ENCODE measurements at regions not wholly inside any gene's neighbourhood (a gene's known extent, or its start where the extent isn't known, plus 50 kb on each side); places are given as distances from the start of the nearest gene placed in this dataset.

DNA sequence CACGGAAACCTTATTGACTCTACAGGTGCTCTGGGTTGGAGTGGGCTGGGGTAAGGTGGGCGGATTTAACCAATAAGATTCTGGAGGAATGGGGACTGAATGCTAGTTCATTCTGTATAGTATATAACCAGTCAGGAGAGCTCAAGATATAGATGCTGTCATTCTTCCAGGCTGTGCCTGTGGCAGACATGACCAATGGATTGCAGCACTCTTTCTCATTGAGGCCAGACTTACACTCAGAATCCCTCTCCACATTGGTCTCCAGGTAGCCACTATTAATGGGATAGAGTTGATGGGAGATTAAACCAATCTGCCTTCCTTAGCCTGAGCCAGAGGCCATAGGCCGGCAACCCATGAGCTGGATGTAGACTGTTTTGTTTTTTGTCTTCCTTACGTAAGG, 82.8 kb upstream of the MEF2A start:
- Histone ChIP-seq H3K36me3 (ENCODE audit: control insufficient read depth in 2 of 4, insufficient read depth in 4 of 4, low read length in 3 of 4) (no peaks in the 10 kb centered on the region), H3K9ac (replicated peaks in 1 of 4; ENCODE audit: extremely low read depth in 1 of 4, low read depth in 3 of 4, low read length in 3 of 4) (no peak overlapping the region), H3K18ac (ENCODE audit: extremely low read depth, low read length) (no peak overlapping the region), H2AK5ac (ENCODE audit: low read depth, low read length) (no peak overlapping the region), H2AFZ (ENCODE audit: low read length) (no peak overlapping the region), H2BK5ac (ENCODE audit: low read depth, low read length) (no peak overlapping the region), H2BK12ac (ENCODE audit: low read depth, low read length) (no peak overlapping the region), H3K14ac (ENCODE audit: insufficient read length) (no peak overlapping the region), H3K4ac (replicated peaks; ENCODE audit: insufficient read length, low read depth, low read length) (no peak overlapping the region), H3K23ac (ENCODE audit: insufficient read length) (no peak overlapping the region), H3K56ac (replicated peaks; ENCODE audit: insufficient read length, low read depth, low read length) (no peak overlapping the region), H2BK20ac (ENCODE audit: low read length) (no peak overlapping the region), H3K79me1 (ENCODE audit: low read depth, low read length) (no peaks in the 10 kb centered on the region), H2BK120ac (replicated peaks; ENCODE audit: low read depth, low read length) (no peak overlapping the region), H3K4me2 (ENCODE audit: insufficient read depth in 1 of 2, low read depth in 2 of 2, low read length in 2 of 2) (no peak overlapping the region), H3K4me1 (replicated peaks in 1 of 4; ENCODE audit: control insufficient read depth in 3 of 4, insufficient read depth in 4 of 4, low read length in 3 of 4) (peaks cover 5 to 16% (median 12%) of the 10 kb centered on the region in 4 experiments), H4K8ac (ENCODE audit: extremely low read depth, insufficient read depth, low read length) (no peak overlapping the region), H4K5ac (ENCODE audit: insufficient read length, low read depth, low read length) (no peak overlapping the region), H3K79me2 (ENCODE audit: control insufficient read depth in 1 of 2, insufficient read depth in 2 of 2, low read length in 2 of 2) (no peaks in the 10 kb centered on the region), H3K27ac (ENCODE audit: low read depth, low read length) (no peak overlapping the region), H3K23me2 (ENCODE audit: low read depth, low read length) (peaks cover 12% of the 10 kb centered on the region; the same call in 1 of the 2 replicates), H4K91ac (replicated peaks; ENCODE audit: insufficient read length, low read length) (no peak overlapping the region), H3K9me3 (ENCODE audit: insufficient read depth in 2 of 2, low read depth in 1 of 2, low read length in 1 of 2) (no peaks in the 10 kb centered on the region), H2BK15ac (ENCODE audit: low read length) (no peak overlapping the region), H3K4me3 (ENCODE audit: extremely low read depth in 1 of 4, insufficient read depth in 2 of 4, low read depth in 3 of 4, low read length in 4 of 4) (no peak overlapping the region), H3K27me3 (replicated peaks in 1 of 4; ENCODE audit: control insufficient read depth in 3 of 4, extremely low read depth in 1 of 4, insufficient read depth in 3 of 4, low read length in 3 of 4) (peaks cover 0 to 7% (median 5%) of the 10 kb centered on the region in 4 experiments; a peak in 5 of 7 replicates), H4K20me1 (replicated peaks in 1 of 2; ENCODE audit: control insufficient read depth in 1 of 2, insufficient read depth in 2 of 2, low read length in 2 of 2) (no peaks in the 10 kb centered on the region)
- POLR2A ChIA-PET (ENCODE audit: partially characterized antibody), result no interaction called here
- CTCF ChIA-PET (ENCODE audit: partially characterized antibody), result interaction anchor here (0.7 to 1.8 kb wide), 3 partner anchors 74 to 221 kb away, joined by 3 to 6 read pairs (median 4); no protein-coding TSS in a partner anchor
- DNase-seq (ENCODE audit: low read depth in 1 of 2, low spot score in 2 of 2), result no peak
- 88% methylated on average over 4 of the region's 4 CpGs; no CpG with 5 or more reads in 1 of the 2 experiments for WGBS, 2 experiments (ENCODE audit: extremely low coverage in 1 of 2, insufficient coverage in 1 of 2, insufficient read length in 1 of 2, insufficient replicate concordance in 2 of 2, low coverage in 1 of 2, low lambda C conversion rate in 2 of 2, missing lambda C conversion rate in 1 of 2)
- no peak for FAIRE-seq
- TF ChIP-seq, protein P1, sequence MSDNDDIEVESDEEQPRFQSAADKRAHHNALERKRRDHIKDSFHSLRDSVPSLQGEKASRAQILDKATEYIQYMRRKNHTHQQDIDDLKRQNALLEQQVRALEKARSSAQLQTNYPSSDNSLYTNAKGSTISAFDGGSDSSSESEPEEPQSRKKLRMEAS (IDR thresholded peaks at IDR 0.05), result no peak
- TF ChIP-seq PHF8 (conservative IDR thresholded peaks at IDR 0.05; ENCODE audit: low read depth, low read length) (no peak), USF2 (IDR thresholded peaks at IDR 0.05; ENCODE audit: low read length) (no peak), RBBP5 (IDR thresholded peaks at IDR 0.05; ENCODE audit: borderline replicate concordance, low read depth, low read length) (no peak), NRF1 (IDR thresholded peaks at IDR 0.05; ENCODE audit: low read depth, low read length) (no peak), SAP30 (IDR thresholded peaks at IDR 0.05; ENCODE audit: insufficient read depth, insufficient replicate concordance, low read length) (no peak), BCL11A (IDR thresholded peaks at IDR 0.05; ENCODE audit: low read depth in 2 of 2, low read length in 2 of 2) (no peak), YY1 (IDR thresholded peaks at IDR 0.05; ENCODE audit: low read depth, low read length) (no peak), E2F6 (IDR thresholded peaks at IDR 0.05) (no peak), SP4 (IDR thresholded peaks at IDR 0.05; ENCODE audit: low read length) (no peak), RFX5 (IDR thresholded peaks at IDR 0.05; ENCODE audit: borderline replicate concordance, low read depth, low read length) (no peak), CEBPB (IDR thresholded peaks at IDR 0.05; ENCODE audit: low read depth, low read length) (no peak), BRCA1 (IDR thresholded peaks at IDR 0.05; ENCODE audit: low read depth, low read length) (no peak)

All from H1 (cell line).